Naive thymus-derived CD4-positive, alpha-beta T cell (primary cell): ENCODE measurements at regions not wholly inside any gene's neighbourhood (a gene's known extent, or its start where the extent isn't known, plus 50 kb on each side); places are given as distances from the start of the nearest gene placed in this dataset.

ENCODE experiments used
- ATAC-seq: fragments of 150-1000 bp; cut with Tn5 transposase; 2 replicates; pipeline ENCODE4 v1.10.0; 2021; ENCODE audit warnings: mild to moderate bottlenecking, moderate library complexity
- CTCF ChIA-PET: fragments of 350-600 bp; sonication (Branson Sonifier 250); formaldehyde crosslinking; loops from one replicate; lab custom pipeline; 2021; ENCODE audit warnings: antibody characterized with exemption; lab: Charles Lee
- POLR2A ChIA-PET: fragments of 350-600 bp; sonication (Branson Sonifier 250); formaldehyde crosslinking; loops from one replicate; lab custom pipeline; 2021; ENCODE audit warnings: antibody characterized with exemption, inconsistent platforms; lab: Charles Lee
- DNase-seq, 9 donors: peaks; one replicate each; pipeline versions ENCODE4 v3.0.0 to v3.0.0-alpha.2; 2020 to 2022; ENCODE audit warnings: mixed read lengths in 1 of 9
- H3K27ac ChIP-seq: one replicate; pipeline ENCODE4 v1.7.0; 2013; ENCODE audit warnings: mild to moderate bottlenecking, low read depth, low read length, moderate library complexity
- H3K27me3 ChIP-seq, 2 donors: one replicate each; pipeline ENCODE4 v1.7.0; 2013; ENCODE audit warnings: low read length in 2 of 2, mild to moderate bottlenecking in 2 of 2, moderate library complexity in 2 of 2; ENCODE audit not compliant: control insufficient read depth in 2 of 2, insufficient read depth in 2 of 2
- H3K36me3 ChIP-seq, 3 experiments: 1 replicate in 2 of 3; 2 replicates in 1 of 3; pipeline ENCODE4 v1.7.0; 2013; ENCODE audit warnings: low read length in 3 of 3, mild to moderate bottlenecking in 3 of 3, moderate library complexity in 1 of 3; ENCODE audit not compliant: insufficient read depth in 3 of 3, control insufficient read depth in 2 of 3
- H3K4me1 ChIP-seq, 2 donors: one replicate each; pipeline ENCODE4 v1.7.0; 2013; ENCODE audit warnings: low read length in 2 of 2, mild to moderate bottlenecking in 2 of 2, moderate library complexity in 1 of 2; ENCODE audit not compliant: control insufficient read depth in 2 of 2, insufficient read depth in 2 of 2
- H3K4me3 ChIP-seq: 2 replicates; pipeline ENCODE4 v1.7.0; 2013; ENCODE audit warnings: mild to moderate bottlenecking, low read length
- H3K9me3 ChIP-seq, 3 experiments: 1 replicate in 2 of 3; 2 replicates in 1 of 3; pipeline ENCODE4 v1.7.0; 2013; ENCODE audit warnings: low read length in 3 of 3; ENCODE audit not compliant: control insufficient read depth in 2 of 3
- H3K27ac Mint-ChIP-seq, 9 donors: one replicate each; pipeline ENCODE4 v1.8.0; 2020 to 2022; ENCODE audit warnings: mixed read lengths in 9 of 9, mild to moderate bottlenecking in 8 of 9, moderate library complexity in 5 of 9, inconsistent platforms in 2 of 9
- H3K27me3 Mint-ChIP-seq, 5 donors: one replicate each; pipeline ENCODE4 v1.8.0; 2021 to 2022; ENCODE audit warnings: mixed read lengths in 5 of 5, mild to moderate bottlenecking in 1 of 5
- H3K36me3 Mint-ChIP-seq, 5 donors: one replicate each; pipeline ENCODE4 v1.8.0; 2020 to 2022; ENCODE audit warnings: mixed read lengths in 5 of 5, mild to moderate bottlenecking in 3 of 5, inconsistent platforms in 1 of 5
- H3K4me1 Mint-ChIP-seq, 7 donors: one replicate each; pipeline ENCODE4 v1.8.0; 2020 to 2022; ENCODE audit warnings: mixed read lengths in 7 of 7, mild to moderate bottlenecking in 3 of 7, inconsistent platforms in 1 of 7
- H3K4me3 Mint-ChIP-seq, 10 donors: one replicate each; pipeline ENCODE4 v1.8.0; 2020 to 2022; ENCODE audit warnings: mild to moderate bottlenecking in 10 of 10, mixed read lengths in 10 of 10, moderate library complexity in 6 of 10, inconsistent platforms in 2 of 10
- H3K9me3 Mint-ChIP-seq, 11 donors: one replicate each; pipeline ENCODE4 v1.8.0; 2020 to 2022; ENCODE audit warnings: mixed read lengths in 11 of 11, mild to moderate bottlenecking in 4 of 11, inconsistent platforms in 1 of 11, moderate library complexity in 1 of 11
- intact Hi-C, 2 donors: fragments of 100-400 bp; cut with micrococcal nuclease; formaldehyde crosslinking; loops; one replicate each; pipeline ENCODE4 v1.15.1; 2023

GRCh38 chr4:187362937-187363857 lies 632.4 kb upstream of the ZFP42 start:
- Mint-ChIP-seq H3K9me3 (peaks cover 0 to 24% (median 11%) of the 10 kb centered on the region in 11 donors), H3K4me3 (no peak overlapping the region), H3K27me3 (no peaks in the 10 kb centered on the region), H3K36me3 (no peaks in the 10 kb centered on the region), H3K4me1 (no peaks in the 10 kb centered on the region), H3K27ac (no peak overlapping the region)
- POLR2A ChIA-PET, result no interaction called here
- ATAC-seq, result no peak
- H3K27ac ChIP-seq, result no peak overlapping the region
- no peaks in the 10 kb centered on the region for H3K27me3 ChIP-seq
- no peak overlapping the region for H3K4me3 ChIP-seq
- CTCF ChIA-PET, result no interaction called here
- intact Hi-C loops, result no loop called here
- peaks cover 0 to 4% (median 0%) of the 10 kb centered on the region in 3 experiments for H3K9me3 ChIP-seq
- H3K4me1 ChIP-seq, result no peaks in the 10 kb centered on the region
- H3K36me3 ChIP-seq, result no peaks in the 10 kb centered on the region
- DNase-seq, result no peak

DNA sequence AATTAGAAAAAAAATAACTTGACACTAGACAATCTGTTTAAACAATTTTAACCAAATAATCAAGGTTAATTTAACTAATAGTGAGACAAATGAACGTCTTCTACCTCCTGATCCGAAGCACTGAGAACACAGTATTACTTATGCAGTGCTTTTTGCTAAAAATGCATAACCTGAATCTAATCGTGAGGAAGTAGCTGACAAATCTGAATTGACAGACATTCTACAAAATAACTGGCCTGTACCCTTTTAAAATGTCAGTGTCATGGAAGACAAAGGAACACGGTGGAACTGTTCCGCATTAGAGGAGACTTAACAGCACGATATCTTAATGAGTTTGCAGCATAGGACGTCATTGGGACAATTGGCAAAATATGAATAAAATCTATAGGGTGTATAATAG lies 631.2 kb upstream of the ZFP42 start:
- H3K9me3 Mint-ChIP-seq, result peaks cover 0 to 21% (median 11%) of the 10 kb centered on the region in 11 donors
- H3K27me3 Mint-ChIP-seq, result no peaks in the 10 kb centered on the region
- no peak overlapping the region for H3K4me3 Mint-ChIP-seq
- Histone ChIP-seq H3K36me3 (no peaks in the 10 kb centered on the region), H3K4me3 (no peak overlapping the region), H3K4me1 (no peaks in the 10 kb centered on the region), H3K9me3 (no peaks in the 10 kb centered on the region), H3K27ac (no peak overlapping the region), H3K27me3 (no peaks in the 10 kb centered on the region)
- no peaks in the 10 kb centered on the region for H3K4me1 Mint-ChIP-seq
- DNase-seq (no peak), ATAC-seq (no peak)
- ChIA-PET CTCF (no interaction called here), POLR2A (no interaction called here)
- H3K36me3 Mint-ChIP-seq, result no peaks in the 10 kb centered on the region
- intact Hi-C loops, result no loop called here
- no peak overlapping the region for H3K27ac Mint-ChIP-seq

- DNase-seq, result no peak
Measured at GRCh38 chr4:187364851-187365250, 630.7 kb upstream of the ZFP42 start.

GRCh38 chr4:187366530-187366929 lies 629.0 kb upstream of the ZFP42 start:
- no peak overlapping the region for H3K27ac ChIP-seq
- no peaks in the 10 kb centered on the region for H3K4me1 Mint-ChIP-seq
- no peak overlapping the region for H3K4me3 ChIP-seq
- DNase-seq (no peak), ATAC-seq (no peak)
- intact Hi-C loops, result no loop called here
- H3K4me3 Mint-ChIP-seq, result no peak overlapping the region
- CTCF ChIA-PET, result no interaction called here
- no peaks in the 10 kb centered on the region for H3K4me1 ChIP-seq
- H3K36me3 ChIP-seq, result no peaks in the 10 kb centered on the region
- no peaks in the 10 kb centered on the region for H3K27me3 Mint-ChIP-seq
- peaks cover 0 to 19% (median 9%) of the 10 kb centered on the region in 11 donors for H3K9me3 Mint-ChIP-seq
- POLR2A ChIA-PET, result no interaction called here
- H3K9me3 ChIP-seq, result no peaks in the 10 kb centered on the region
- no peak overlapping the region for H3K27ac Mint-ChIP-seq
- no peaks in the 10 kb centered on the region for H3K36me3 Mint-ChIP-seq
- no peaks in the 10 kb centered on the region for H3K27me3 ChIP-seq

More at GRCh38 chr4:187364851-187365250, 630.7 kb upstream of the ZFP42 start:
- ATAC-seq, result no peak
- H3K4me1 ChIP-seq, result no peaks in the 10 kb centered on the region
- intact Hi-C loops, result no loop called here
- Mint-ChIP-seq H3K4me1 (no peaks in the 10 kb centered on the region), H3K9me3 (peaks cover 0 to 19% (median 11%) of the 10 kb centered on the region in 11 donors), H3K27me3 (no peaks in the 10 kb centered on the region), H3K27ac (no peak overlapping the region), H3K4me3 (no peak overlapping the region), H3K36me3 (no peaks in the 10 kb centered on the region)
- H3K9me3 ChIP-seq, result no peaks in the 10 kb centered on the region
- ChIA-PET POLR2A (no interaction called here), CTCF (no interaction called here)
- no peaks in the 10 kb centered on the region for H3K36me3 ChIP-seq
- H3K27me3 ChIP-seq, result no peaks in the 10 kb centered on the region
- no peak overlapping the region for H3K27ac ChIP-seq
- H3K4me3 ChIP-seq, result no peak overlapping the region

GRCh38 chr4:187370918-187371317 lies 624.7 kb upstream of the ZFP42 start:
- no peaks in the 10 kb centered on the region for H3K27me3 ChIP-seq
- POLR2A ChIA-PET, result no interaction called here
- Mint-ChIP-seq H3K27me3 (no peaks in the 10 kb centered on the region), H3K36me3 (peaks cover 0 to 3% (median 0%) of the 10 kb centered on the region in 5 donors), H3K27ac (no peak overlapping the region), H3K4me3 (no peak overlapping the region), H3K9me3 (peaks cover 0 to 18% (median 8%) of the 10 kb centered on the region in 11 donors), H3K4me1 (no peaks in the 10 kb centered on the region)
- CTCF ChIA-PET, result no interaction called here
- no peaks in the 10 kb centered on the region for H3K36me3 ChIP-seq
- H3K9me3 ChIP-seq, result no peaks in the 10 kb centered on the region
- no peaks in the 10 kb centered on the region for H3K4me1 ChIP-seq
- intact Hi-C loops, result no loop called here
- H3K27ac ChIP-seq, result no peak overlapping the region
- ATAC-seq (no peak), DNase-seq (no peak)
- no peak overlapping the region for H3K4me3 ChIP-seq

- ChIA-PET POLR2A (no interaction called here), CTCF (no interaction called here)
- Mint-ChIP-seq H3K27ac (no peak overlapping the region), H3K9me3 (peaks cover 2 to 34% (median 11%) of the 10 kb centered on the region in 11 donors), H3K4me3 (no peak overlapping the region), H3K27me3 (no peaks in the 10 kb centered on the region), H3K4me1 (no peaks in the 10 kb centered on the region), H3K36me3 (peaks cover 0 to 5% (median 0%) of the 10 kb centered on the region in 5 donors)
- H3K4me3 ChIP-seq, result no peak overlapping the region
- H3K36me3 ChIP-seq, result no peaks in the 10 kb centered on the region
- no peak overlapping the region for H3K27ac ChIP-seq
- H3K9me3 ChIP-seq, result no peaks in the 10 kb centered on the region
- intact Hi-C loops, result no loop called here
- no peaks in the 10 kb centered on the region for H3K27me3 ChIP-seq
- DNase-seq (no peak), ATAC-seq (no peak)
- H3K4me1 ChIP-seq, result no peaks in the 10 kb centered on the region
Measured at GRCh38 chr4:187378441-187378840, 617.1 kb upstream of the ZFP42 start.

GRCh38 chr4:187380181-187380581 lies 615.4 kb upstream of the ZFP42 start:
- no peak overlapping the region for H3K27ac Mint-ChIP-seq
- no peaks in the 10 kb centered on the region for H3K4me1 Mint-ChIP-seq
- H3K27me3 Mint-ChIP-seq, result no peaks in the 10 kb centered on the region
- H3K36me3 ChIP-seq, result no peaks in the 10 kb centered on the region
- ATAC-seq (no peak), DNase-seq (no peak)
- H3K4me1 ChIP-seq, result no peaks in the 10 kb centered on the region
- H3K4me3 ChIP-seq, result no peak overlapping the region
- ChIA-PET CTCF (no interaction called here), POLR2A (no interaction called here)
- H3K27ac ChIP-seq, result no peak overlapping the region
- H3K9me3 ChIP-seq, result no peaks in the 10 kb centered on the region
- no peaks in the 10 kb centered on the region for H3K27me3 ChIP-seq
- intact Hi-C loops, result no loop called here
- H3K4me3 Mint-ChIP-seq, result no peak overlapping the region
- peaks cover 0 to 5% (median 0%) of the 10 kb centered on the region in 5 donors for H3K36me3 Mint-ChIP-seq
- peaks cover 2 to 40% (median 11%) of the 10 kb centered on the region in 11 donors for H3K9me3 Mint-ChIP-seq
